ENCODE measurements at regions not wholly inside any gene's neighbourhood (a gene's known extent, or its start where the extent isn't known, plus 50 kb on each side); places are given as distances from the start of the nearest gene placed in this dataset.

DNA sequence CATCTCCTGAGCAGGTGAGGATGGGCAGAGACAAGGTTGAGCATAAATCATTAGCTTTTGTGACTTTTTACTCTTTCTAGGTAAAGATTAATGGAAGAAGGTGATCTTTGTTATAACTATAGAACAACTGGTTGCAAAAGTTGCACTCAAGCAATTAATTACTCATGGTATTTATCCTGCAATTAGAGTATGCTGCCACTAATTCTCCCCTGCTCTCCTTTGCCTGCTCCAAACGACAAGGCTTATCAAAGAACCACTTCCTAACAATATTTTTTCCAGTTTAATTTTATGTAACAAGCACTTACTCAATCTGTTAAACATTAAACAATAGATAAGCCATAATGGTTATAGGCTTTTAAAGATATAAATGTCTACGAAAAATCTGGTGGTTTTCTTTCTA is 189.9 kb upstream of the PELI2 start:
- TF ChIP-seq, protein P1, sequence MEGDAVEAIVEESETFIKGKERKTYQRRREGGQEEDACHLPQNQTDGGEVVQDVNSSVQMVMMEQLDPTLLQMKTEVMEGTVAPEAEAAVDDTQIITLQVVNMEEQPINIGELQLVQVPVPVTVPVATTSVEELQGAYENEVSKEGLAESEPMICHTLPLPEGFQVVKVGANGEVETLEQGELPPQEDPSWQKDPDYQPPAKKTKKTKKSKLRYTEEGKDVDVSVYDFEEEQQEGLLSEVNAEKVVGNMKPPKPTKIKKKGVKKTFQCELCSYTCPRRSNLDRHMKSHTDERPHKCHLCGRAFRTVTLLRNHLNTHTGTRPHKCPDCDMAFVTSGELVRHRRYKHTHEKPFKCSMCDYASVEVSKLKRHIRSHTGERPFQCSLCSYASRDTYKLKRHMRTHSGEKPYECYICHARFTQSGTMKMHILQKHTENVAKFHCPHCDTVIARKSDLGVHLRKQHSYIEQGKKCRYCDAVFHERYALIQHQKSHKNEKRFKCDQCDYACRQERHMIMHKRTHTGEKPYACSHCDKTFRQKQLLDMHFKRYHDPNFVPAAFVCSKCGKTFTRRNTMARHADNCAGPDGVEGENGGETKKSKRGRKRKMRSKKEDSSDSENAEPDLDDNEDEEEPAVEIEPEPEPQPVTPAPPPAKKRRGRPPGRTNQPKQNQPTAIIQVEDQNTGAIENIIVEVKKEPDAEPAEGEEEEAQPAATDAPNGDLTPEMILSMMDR (conservative IDR thresholded peaks at IDR 0.05; ENCODE audit: low read depth, low read length): no peak
- no peak for TF ChIP-seq SMC3 (IDR thresholded peaks at IDR 0.05; ENCODE audit: low read depth, low read length)
- TF ChIP-seq RAD21 (IDR thresholded peaks at IDR 0.05; ENCODE audit: low read length): no peak
- no peak for TF ChIP-seq FOS (IDR thresholded peaks at IDR 0.05; ENCODE audit: low read depth, low read length)
- TF ChIP-seq CHD1 (IDR thresholded peaks at IDR 0.05; ENCODE audit: low read depth, low read length): no peak
- no peak for TF ChIP-seq POLR2A (IDR thresholded peaks at IDR 0.05; ENCODE audit: low read depth, low read length)
- TF ChIP-seq BHLHE40 (IDR thresholded peaks at IDR 0.05; ENCODE audit: low read depth, low read length): no peak
